Fibroblast of peridontal ligament (primary cell): ENCODE measurements at regions not wholly inside any gene's neighbourhood (a gene's known extent, or its start where the extent isn't known, plus 50 kb on each side); places are given as distances from the start of the nearest gene placed in this dataset.

Source experiments
- DNase-seq: peaks from one replicate; pipeline ENCODE4 v3.0.0-alpha.2; 2010; ENCODE audit errors: extremely low read depth

DNA sequence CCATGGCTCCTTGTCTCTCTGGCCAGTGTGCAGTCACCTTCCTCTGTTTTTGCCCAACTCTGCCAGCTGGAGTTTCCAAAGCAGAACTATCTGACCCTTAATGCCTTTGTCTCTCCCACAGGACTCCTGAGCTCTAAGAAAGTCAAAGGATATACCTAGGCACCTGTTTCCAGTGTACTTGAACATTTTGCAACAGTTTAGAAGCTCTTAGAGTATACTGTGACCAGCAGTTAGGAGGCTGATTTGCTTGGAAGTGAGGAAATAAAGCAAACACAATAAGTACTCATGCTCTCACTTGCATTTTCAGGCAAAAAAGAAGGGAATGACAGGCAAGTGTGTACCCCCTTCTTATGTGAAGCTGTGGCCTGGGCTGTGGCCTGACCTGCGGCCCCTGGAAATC lies 204.3 kb upstream of the PLET1 start:
- DNase-seq: no peak

- no peak for DNase-seq
Measured at GRCh38 chr11:112465433-112466024, 204.9 kb upstream of the PLET1 start.

GRCh38 chr11:112467721-112468120 lies 207.1 kb upstream of the PLET1 start:
- DNase-seq: no peak

- no peak for DNase-seq
Measured at GRCh38 chr11:112469376-112469775, 208.7 kb upstream of the PLET1 start.

DNA sequence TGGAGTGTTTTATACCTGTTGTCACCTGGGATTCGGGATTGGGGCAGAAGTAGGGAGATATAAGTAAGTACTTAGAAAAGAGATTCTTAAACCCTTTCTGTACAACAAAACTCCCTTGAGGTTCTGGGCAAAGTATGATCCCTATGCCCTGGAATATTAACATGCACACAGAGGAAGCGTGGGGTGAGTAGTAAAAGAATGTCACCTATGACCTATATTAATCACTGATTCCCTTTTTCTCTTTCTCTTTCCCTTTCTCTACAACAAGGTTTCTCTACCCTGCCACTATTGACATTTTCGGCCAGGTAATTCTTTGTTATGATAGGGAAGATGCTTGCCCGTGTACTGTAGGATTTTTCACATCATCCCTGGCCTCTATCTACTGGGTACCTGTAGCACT lies 209.7 kb upstream of the PLET1 start:
- no peak for DNase-seq

GRCh38 chr11:112471731-112472130 lies 211.1 kb upstream of the PLET1 start:
- no peak for DNase-seq

GRCh38 chr11:112477152-112477551 lies 216.5 kb upstream of the PLET1 start:
- no peak for DNase-seq

DNA sequence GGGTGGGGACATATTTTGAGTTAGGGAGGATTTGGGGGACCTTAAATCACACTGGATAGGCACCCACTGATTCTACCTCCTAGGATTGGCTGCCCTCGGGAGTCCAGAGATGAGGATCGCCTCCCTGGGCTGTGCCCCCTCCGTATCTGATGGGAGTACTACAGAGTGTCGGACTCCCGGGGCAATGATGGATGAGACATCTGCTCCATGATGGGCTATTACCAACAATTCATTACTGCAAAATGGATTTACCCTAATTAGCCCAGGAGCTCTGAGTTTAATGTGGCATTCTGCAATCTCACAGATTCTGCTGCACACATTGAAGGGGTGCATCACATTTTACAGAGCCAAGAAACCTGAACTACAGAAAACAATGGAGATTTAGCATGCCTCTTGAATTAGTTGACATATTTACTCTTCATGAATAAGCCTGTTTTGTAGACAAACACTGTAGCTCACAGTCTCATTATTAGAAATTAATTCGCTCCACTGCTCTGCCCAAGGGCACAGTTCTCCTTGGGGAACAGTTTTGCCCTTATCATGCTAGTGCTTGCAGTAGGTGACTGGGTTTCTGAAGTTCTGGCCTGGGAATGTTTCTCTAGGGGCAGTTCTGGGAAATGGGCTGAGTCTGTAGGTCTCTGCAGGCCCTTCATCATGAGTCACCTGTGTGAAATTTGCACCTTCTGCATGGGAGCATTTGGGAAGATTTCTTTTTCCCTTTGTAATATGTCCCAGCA lies 217.1 kb upstream of the PLET1 start:
- no peak for DNase-seq

- no peak for DNase-seq
Measured at GRCh38 chr11:112478806-112479205, 218.1 kb upstream of the PLET1 start.

GRCh38 chr11:112481431-112481830 lies 220.8 kb upstream of the PLET1 start:
- no peak for DNase-seq

GRCh38 chr11:112481893-112482292 lies 221.2 kb upstream of the PLET1 start:
- DNase-seq: no peak

GRCh38 chr11:112485280-112485679 lies 224.6 kb upstream of the PLET1 start:
- DNase-seq: no peak

GRCh38 chr11:112497826-112498225 lies 237.2 kb upstream of the PLET1 start:
- DNase-seq: no peak

DNA sequence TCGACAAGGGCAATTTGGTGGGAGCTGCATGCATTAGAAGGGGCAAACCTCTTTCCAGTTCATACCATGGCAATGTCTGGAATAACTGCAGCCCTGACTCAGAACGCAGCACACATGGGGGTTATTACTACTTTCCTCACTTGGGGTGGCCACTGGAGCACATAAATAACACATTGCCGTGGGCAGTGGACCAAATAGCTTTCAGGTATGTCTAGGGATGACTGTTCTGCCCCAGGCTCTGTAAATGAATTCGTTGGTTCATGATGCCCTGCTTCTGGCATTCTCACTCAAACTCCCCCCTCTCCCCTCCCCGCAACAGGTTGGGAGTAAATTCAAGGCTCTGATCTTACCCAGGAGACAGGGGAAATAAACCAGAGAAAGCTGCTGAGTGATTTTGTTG lies 238.0 kb upstream of the PLET1 start:
- DNase-seq: no peak

DNA sequence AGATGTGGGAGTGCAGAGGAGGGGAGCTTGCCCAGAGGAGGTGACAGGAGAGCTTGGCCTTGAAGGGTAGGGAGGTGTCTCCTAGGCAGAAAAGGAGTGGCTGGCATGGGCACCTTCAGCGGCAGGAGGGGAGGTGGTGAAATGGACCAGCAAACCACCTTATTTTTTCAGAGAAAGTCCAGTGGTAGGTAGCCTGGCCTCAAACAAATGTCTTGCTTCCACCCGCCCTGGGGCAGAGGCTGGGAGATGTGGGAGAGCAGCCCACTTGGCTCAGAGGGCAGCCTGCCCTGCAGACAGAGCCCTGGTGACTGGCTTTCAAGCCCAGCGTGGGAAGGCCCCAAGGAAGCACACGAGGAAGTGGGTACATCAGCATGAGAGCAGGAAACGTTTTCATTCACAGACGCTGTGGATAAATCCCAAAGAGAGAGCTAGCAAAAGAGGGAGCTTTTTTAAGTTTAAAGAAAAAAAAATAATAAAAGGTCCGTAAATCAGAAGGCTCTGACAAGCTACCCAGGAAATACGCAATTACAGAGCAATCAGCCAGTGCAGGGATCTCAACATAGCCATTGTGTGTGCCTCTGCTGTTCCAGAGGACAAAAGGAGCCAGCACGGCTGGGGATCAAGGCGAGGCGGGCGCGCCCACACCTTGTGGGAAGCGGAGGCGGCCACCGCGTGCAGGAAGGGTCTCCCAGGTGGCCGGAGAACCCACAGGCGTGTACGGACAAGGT lies 238.7 kb upstream of the PLET1 start:
- DNase-seq: no peak

DNA sequence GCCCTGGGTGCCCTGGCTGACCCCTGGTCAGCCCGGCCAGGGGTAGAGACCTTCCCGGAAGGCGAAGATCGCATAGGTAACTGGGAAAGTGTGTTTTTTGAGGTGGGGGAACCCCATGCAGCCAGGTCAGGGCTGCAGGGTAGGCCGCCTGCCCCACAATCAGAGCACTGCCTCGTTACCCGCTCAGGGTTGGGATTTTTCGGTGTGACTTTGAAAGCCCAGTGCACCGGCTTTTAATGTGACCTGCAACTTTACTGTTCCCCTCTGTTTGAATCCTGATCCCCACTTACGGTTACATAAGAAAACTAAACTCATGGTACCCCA lies 239.2 kb upstream of the PLET1 start:
- no peak for DNase-seq

GRCh38 chr11:112503410-112503809 lies 242.8 kb upstream of the PLET1 start:
- DNase-seq: no peak

GRCh38 chr11:112504056-112504455 lies 243.4 kb upstream of the PLET1 start:
- DNase-seq: no peak

DNA sequence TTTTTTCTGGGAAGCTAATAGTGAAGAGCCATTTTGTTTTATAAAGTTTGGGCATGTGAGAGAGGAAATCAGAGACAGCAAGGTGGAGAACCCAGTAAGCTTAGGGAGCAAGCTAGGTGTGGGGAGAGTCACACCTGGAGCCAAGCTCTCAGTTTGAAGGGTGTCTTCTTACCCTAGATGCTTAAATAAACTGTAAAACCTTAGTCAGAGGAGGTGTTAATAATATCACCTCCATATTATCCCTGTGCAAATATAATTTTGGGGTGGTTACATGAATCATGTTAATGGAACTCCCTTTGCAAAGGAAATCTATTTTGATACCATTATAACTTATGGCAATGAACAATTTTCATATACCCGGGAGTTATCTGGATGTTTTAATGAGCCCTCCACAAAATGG lies 246.2 kb upstream of the PLET1 start:
- no peak for DNase-seq

DNA sequence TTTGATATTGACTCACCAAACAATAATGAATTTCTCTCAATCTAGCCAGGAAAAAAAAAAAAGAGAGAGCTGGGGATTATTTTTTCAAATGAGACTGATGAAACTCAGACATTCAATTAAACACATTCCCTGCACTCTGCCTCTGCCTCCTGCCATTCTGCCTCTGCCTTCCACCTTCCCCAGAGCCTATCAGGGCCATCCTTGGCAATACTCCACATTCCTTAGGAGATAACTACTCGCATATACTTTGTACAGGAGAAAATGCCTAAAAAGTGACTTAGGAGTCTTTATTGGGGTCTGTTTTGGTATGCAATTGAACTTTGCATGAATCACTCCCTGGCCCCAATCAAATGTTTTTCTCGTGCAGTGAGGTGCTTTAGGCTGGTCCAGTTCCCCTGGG lies 246.6 kb upstream of the PLET1 start:
- no peak for DNase-seq

DNA sequence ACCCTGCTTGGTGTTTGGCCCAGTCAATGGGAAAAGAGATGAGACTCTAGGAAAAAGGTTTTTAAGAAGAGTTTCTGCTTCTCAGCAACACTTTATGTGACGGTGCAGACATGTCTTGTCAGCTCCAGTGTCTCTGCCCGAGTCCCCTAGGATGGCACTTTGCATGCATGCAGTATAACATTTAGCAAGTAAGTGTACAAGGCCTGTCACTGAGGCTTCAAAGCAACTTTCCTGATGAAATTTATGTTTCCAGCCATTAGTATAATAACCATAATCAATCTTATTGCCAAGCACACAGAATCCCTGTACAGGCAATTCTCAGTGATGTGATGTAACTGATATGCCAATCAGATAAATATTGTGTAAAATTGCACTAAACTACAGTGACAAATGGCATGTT lies 248.1 kb upstream of the PLET1 start:
- no peak for DNase-seq

DNA sequence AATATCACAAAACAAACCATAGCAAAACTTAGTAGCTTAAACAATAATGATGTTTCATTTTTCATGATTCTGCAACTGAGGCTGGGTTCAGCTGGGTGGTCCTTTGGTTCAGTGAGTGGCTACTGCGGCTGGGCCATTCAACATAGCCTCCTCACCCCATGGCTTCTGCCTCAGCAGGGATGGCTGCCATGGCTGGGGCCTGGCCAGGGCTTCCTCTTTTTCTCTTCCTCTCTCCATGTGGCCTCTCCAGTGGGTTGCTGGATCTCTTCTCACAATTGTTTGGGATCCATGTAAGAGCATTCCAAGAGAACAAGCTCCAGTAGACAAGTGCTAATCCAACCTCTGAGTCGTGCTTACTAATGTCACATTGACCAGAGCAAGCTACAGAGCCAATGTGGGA lies 248.6 kb upstream of the PLET1 start:
- DNase-seq: no peak

GRCh38 chr11:112511271-112511670 lies 250.6 kb upstream of the PLET1 start:
- DNase-seq: no peak
